Peyer's patch (tissue), 4 donors: ENCODE measurements at regions not wholly inside any gene's neighbourhood (a gene's known extent, or its start where the extent isn't known, plus 50 kb on each side); places are given as distances from the start of the nearest gene placed in this dataset.
"Not testable (repeated sequence)": the region's sequence is repeated elsewhere in the genome, so short reads cannot be mapped to it uniquely, and the experiment has no call there.

Experiments
- DNase-seq, 3 donors: peaks; one replicate each; pipeline ENCODE4 v3.0.0-alpha.2; 2017 to 2019
- H3K27ac ChIP-seq, 4 donors: fragments of 200-600 bp; sonication (generic); one replicate each; pipeline ENCODE4 v1.5.1; 2016 to 2019
- H3K27me3 ChIP-seq, 2 donors: fragments of 200-600 bp; sonication (generic); one replicate each; pipeline ENCODE4 v1.5.1; 2019
- H3K36me3 ChIP-seq, 3 donors: fragments of 200-600 bp; sonication (generic); one replicate each; pipeline ENCODE4 v1.5.1; 2016 to 2019
- H3K4me1 ChIP-seq, 4 donors: fragments of 200-600 bp; sonication (generic); one replicate each; pipeline ENCODE4 v1.5.1; 2016 to 2019
- H3K4me3 ChIP-seq, 4 donors: fragments of 200-600 bp; sonication (generic); 1 replicate in 3 of 4; 2 replicates in 1 of 4; pipeline ENCODE4 v1.5.1; 2016 to 2019; ENCODE audit warnings: mild to moderate bottlenecking in 1 of 4
- H3K9me3 ChIP-seq, 4 donors: fragments of 200-600 bp; sonication (generic); one replicate each; pipeline ENCODE4 v1.5.1; 2016 to 2019; ENCODE audit warnings: mild to moderate bottlenecking in 1 of 4
- POLR2A ChIP-seq, 2 donors: fragments of 450-650 bp; IDR thresholded peaks; one replicate each; pipeline ENCODE4 v1.5.1; 2017; ENCODE audit warnings: antibody characterized with exemption in 2 of 2, mild to moderate bottlenecking in 2 of 2, moderate library complexity in 2 of 2
- TF ChIP-seq, protein P1 (sequence below), 6 experiments: fragments of 450-650 bp in 4 of 6; fragments of 200-600 bp in 2 of 6; sonication (generic) in 1 of 6; IDR thresholded peaks; one replicate each; pipeline ENCODE4 v1.5.1; 2017 to 2019; ENCODE audit warnings: antibody characterized with exemption in 6 of 6, mild to moderate bottlenecking in 3 of 6, moderate library complexity in 1 of 6

DNA sequence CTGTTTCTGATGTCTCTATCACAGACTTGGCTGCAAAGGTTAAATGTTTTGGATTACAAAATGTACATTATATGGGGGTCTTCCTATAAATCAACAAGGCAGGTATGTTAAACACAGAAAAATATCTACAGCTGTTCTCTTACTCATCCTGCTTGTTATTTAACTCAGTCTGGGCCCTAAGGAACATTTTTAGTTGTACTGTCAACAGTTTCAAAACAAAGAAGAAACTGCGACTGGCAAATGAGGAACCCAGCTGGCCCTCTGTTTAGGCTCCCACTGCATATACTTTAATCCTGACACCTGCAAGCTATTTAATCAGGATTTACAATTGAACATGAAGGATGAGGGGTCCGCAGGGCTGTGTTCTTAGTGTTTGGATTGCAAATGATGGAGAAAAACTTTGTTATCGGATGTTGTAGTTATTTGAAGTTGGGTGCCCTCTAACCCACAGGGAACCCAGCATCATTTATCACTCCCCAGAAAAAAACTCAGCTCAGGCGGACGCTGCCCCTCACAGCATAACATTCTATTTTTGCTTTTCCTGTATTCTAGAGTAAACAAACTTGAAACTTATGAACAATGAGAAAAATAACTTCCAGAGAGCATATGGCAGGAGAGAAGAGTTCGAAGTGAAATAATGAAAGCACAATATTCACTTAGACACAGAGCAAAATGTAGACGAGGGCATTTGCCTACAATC is 91.2 kb downstream of the POLR2M start:
- no peak overlapping the region for H3K4me3 ChIP-seq
- H3K4me1 ChIP-seq = peaks cover 0 to 8% (median 0%) of the 10 kb centered on the region in 4 donors
- no peak for TF ChIP-seq POLR2A (IDR thresholded peaks at IDR 0.05)
- TF ChIP-seq, protein P1, sequence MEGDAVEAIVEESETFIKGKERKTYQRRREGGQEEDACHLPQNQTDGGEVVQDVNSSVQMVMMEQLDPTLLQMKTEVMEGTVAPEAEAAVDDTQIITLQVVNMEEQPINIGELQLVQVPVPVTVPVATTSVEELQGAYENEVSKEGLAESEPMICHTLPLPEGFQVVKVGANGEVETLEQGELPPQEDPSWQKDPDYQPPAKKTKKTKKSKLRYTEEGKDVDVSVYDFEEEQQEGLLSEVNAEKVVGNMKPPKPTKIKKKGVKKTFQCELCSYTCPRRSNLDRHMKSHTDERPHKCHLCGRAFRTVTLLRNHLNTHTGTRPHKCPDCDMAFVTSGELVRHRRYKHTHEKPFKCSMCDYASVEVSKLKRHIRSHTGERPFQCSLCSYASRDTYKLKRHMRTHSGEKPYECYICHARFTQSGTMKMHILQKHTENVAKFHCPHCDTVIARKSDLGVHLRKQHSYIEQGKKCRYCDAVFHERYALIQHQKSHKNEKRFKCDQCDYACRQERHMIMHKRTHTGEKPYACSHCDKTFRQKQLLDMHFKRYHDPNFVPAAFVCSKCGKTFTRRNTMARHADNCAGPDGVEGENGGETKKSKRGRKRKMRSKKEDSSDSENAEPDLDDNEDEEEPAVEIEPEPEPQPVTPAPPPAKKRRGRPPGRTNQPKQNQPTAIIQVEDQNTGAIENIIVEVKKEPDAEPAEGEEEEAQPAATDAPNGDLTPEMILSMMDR (IDR thresholded peaks at IDR 0.05) = no peak
- no peaks in the 10 kb centered on the region for H3K27me3 ChIP-seq
- H3K36me3 ChIP-seq = no peaks in the 10 kb centered on the region
- no peak overlapping the region for H3K27ac ChIP-seq
- H3K9me3 ChIP-seq = no peaks in the 10 kb centered on the region
- no peak for DNase-seq

DNA sequence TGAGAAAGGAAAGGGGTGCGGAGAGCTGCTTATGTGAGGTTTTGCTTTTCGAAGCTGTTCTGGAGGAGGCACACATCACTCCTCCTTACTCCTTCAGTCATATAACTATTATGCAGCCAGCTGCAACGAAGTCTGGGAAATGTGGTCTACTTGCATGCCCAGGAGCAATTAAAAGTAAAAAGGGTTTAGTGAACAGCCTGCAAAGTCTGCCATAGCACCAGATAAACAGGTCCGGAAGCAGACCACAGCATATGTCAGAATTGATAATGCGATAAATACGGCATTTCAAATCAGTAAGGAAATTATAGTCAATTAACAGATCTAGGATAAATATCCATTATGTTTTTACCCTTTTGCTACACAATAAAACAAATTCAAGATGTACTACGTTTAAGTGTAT is 99.5 kb downstream of the POLR2M start:
- no peaks in the 10 kb centered on the region for H3K36me3 ChIP-seq
- TF ChIP-seq, protein P1 (IDR thresholded peaks at IDR 0.05) = no peak
- TF ChIP-seq POLR2A (IDR thresholded peaks at IDR 0.05) = no peak
- no peak overlapping the region for H3K27ac ChIP-seq
- H3K4me3 ChIP-seq = no peak overlapping the region
- no peak for DNase-seq
- H3K4me1 ChIP-seq = no peaks in the 10 kb centered on the region
- H3K27me3 ChIP-seq = no peaks in the 10 kb centered on the region
- H3K9me3 ChIP-seq = no peaks in the 10 kb centered on the region

DNA sequence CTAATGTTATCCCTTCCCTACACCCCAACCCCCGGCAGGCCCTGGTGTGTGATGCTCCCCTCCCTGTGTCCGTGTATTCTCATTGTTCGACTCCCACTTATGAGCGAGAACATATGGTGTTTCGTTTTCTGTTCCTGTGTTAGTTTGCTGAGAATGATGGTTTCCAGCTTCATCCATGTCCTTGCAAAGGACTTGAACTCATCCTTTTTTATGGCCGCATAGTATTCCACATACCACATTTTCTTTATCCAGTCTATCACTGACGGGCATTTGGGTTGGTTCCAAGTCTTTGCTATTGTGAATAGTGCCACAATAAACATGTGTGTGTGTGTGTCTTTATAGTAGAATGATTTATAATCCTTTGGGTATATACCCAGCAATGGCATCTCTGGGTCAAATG is 102.8 kb downstream of the POLR2M start:
- H3K4me3 ChIP-seq, H3K36me3 ChIP-seq, H3K27me3 ChIP-seq, H3K27ac ChIP-seq, H3K4me1 ChIP-seq, DNase-seq, H3K9me3 ChIP-seq: not testable (repeated sequence)

DNA sequence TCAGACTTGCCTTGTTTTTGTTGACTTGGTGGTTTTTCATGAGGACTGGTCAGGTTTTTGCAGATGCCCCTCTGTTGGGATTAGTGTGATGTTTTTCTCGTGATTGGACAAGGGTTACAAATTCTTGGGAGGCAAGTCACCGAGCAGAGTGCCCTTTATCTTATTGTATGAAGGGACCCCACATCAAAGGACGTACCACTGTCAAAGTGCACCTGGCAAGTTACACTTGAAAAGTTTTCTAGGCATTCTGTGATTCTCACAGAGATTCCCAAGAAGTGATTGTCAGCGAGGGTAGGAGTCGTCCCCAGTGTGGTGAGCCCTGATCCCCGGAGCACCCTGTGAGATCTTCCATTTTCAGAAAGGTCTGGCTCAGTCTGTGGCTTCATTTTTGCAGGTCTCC is 110.1 kb downstream of the POLR2M start:
- no peak for DNase-seq
- Histone ChIP-seq H3K27me3 (no peaks in the 10 kb centered on the region), H3K9me3 (no peaks in the 10 kb centered on the region), H3K36me3 (no peaks in the 10 kb centered on the region), H3K4me3 (no peak overlapping the region), H3K27ac (no peak overlapping the region), H3K4me1 (no peaks in the 10 kb centered on the region)
- no peak for TF ChIP-seq POLR2A (IDR thresholded peaks at IDR 0.05)
- TF ChIP-seq, protein P1 (IDR thresholded peaks at IDR 0.05) = no peak

DNA sequence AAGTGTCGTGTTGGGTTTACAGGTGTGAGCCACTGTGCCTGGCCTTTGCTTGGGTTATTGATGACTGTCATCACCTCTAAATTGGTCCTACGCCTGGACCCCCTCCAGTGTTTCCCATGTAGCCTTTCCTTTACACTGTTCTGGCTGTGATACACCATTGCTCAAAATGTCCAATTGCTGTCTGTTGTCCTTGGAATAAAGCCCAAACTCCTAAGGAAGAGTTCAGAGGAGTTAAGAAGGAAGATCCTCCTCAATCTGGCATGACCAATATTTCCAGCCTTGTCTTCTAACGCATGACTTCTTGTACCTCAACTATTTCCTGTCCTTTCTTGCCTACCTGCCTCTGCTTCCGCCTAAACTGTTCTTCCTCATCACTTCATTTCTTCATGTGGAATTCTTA is 113.1 kb downstream of the POLR2M start:
- no peaks in the 10 kb centered on the region for H3K36me3 ChIP-seq
- DNase-seq = no peak
- TF ChIP-seq, protein P1 (IDR thresholded peaks at IDR 0.05) = no peak
- TF ChIP-seq POLR2A (IDR thresholded peaks at IDR 0.05) = no peak
- no peaks in the 10 kb centered on the region for H3K9me3 ChIP-seq
- no peaks in the 10 kb centered on the region for H3K27me3 ChIP-seq
- H3K27ac ChIP-seq = no peak overlapping the region
- H3K4me3 ChIP-seq = no peak overlapping the region
- H3K4me1 ChIP-seq = no peaks in the 10 kb centered on the region

DNA sequence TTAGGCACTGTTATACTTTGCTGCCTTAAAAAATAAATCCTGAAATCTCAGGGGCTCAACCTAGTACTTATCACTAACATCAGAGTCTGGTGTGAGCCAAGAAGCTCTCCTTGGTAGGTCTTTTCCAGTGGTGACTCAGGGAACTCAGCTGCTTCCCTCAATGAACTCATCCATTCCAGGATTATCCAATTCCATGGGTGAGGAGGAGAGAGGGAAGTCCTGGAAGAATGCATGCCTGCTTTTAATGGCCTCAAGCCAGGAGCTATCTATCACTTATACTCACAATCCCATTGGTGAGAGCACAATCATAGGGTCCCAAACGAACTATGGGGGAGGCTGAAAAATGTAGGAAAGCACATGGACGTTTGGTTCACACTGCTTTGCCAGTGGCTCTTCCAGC is 113.6 kb downstream of the POLR2M start:
- no peak overlapping the region for H3K27ac ChIP-seq
- no peak overlapping the region for H3K4me3 ChIP-seq
- no peak for TF ChIP-seq POLR2A (IDR thresholded peaks at IDR 0.05)
- TF ChIP-seq, protein P1 (IDR thresholded peaks at IDR 0.05) = no peak
- no peaks in the 10 kb centered on the region for H3K9me3 ChIP-seq
- H3K4me1 ChIP-seq = no peaks in the 10 kb centered on the region
- no peaks in the 10 kb centered on the region for H3K27me3 ChIP-seq
- no peak for DNase-seq
- no peaks in the 10 kb centered on the region for H3K36me3 ChIP-seq
